Stimulated activated CD8-positive, alpha-beta memory T cell treated with anti-CD3 and anti-CD28 coated beads, Interleukin-15, amount 100 ng/mL, for 4 hours (primary cell): ENCODE measurements at regions not wholly inside any gene's neighbourhood (a gene's known extent, or its start where the extent isn't known, plus 50 kb on each side); places are given as distances from the start of the nearest gene placed in this dataset.

Experiments
- DNase-seq, 2 donors: peaks; one replicate each; pipeline ENCODE4 v3.0.0-alpha.2; 2020; ENCODE audit warnings: low read depth in 2 of 2

GRCh38 chr3:57009802-57010201 lies 50.7 kb upstream of the SPATA12 start:
- no peak for DNase-seq

- no peak for DNase-seq
Measured at GRCh38 chr3:57009367-57009766, 51.1 kb upstream of the SPATA12 start.

GRCh38 chr3:57007521-57008460 lies 52.7 kb upstream of the SPATA12 start:
- peak in 1 of 2 donors; percentile 5 for DNase-seq

- no peak for DNase-seq
Measured at GRCh38 chr3:57006949-57007419, 53.5 kb upstream of the SPATA12 start.

- no peak for DNase-seq
Measured at GRCh38 chr3:57006179-57006657, 54.2 kb upstream of the SPATA12 start.

- no peak for DNase-seq
Measured at GRCh38 chr3:57004229-57004628, 56.2 kb upstream of the SPATA12 start.

- DNase-seq, result no peak
Measured at GRCh38 chr3:57003676-57004075, 56.8 kb upstream of the SPATA12 start.

GRCh38 chr3:57001356-57001755 lies 59.1 kb upstream of the SPATA12 start:
- no peak for DNase-seq

- no peak for DNase-seq
Measured at GRCh38 chr3:57000012-57000411, 60.5 kb upstream of the SPATA12 start.

- no peak for DNase-seq
Measured at GRCh38 chr3:56999547-56999946, 60.9 kb upstream of the SPATA12 start.

GRCh38 chr3:56998076-56998529 lies 62.4 kb upstream of the SPATA12 start:
- no peak for DNase-seq

- no peak for DNase-seq
Measured at GRCh38 chr3:56997675-56998074, 62.8 kb upstream of the SPATA12 start.

GRCh38 chr3:56997041-56997440 lies 63.4 kb upstream of the SPATA12 start:
- DNase-seq, result no peak

GRCh38 chr3:56994391-56994790 lies 66.1 kb upstream of the SPATA12 start:
- DNase-seq, result no peak

- DNase-seq, result no peak
Measured at GRCh38 chr3:56990641-56991015, 69.8 kb upstream of the SPATA12 start.

GRCh38 chr3:56989977-56990640 lies 70.4 kb upstream of the SPATA12 start:
- no peak for DNase-seq

- DNase-seq, result no peak
Measured at GRCh38 chr3:56989169-56989976, 71.1 kb upstream of the SPATA12 start.

GRCh38 chr3:56988458-56989168 lies 71.9 kb upstream of the SPATA12 start:
- DNase-seq, result peak; percentile 29 to 42

- DNase-seq, result no peak
Measured at GRCh38 chr3:56987238-56987895, 73.1 kb upstream of the SPATA12 start.

- DNase-seq, result no peak
Measured at GRCh38 chr3:56986347-56986746, 74.1 kb upstream of the SPATA12 start.

- DNase-seq, result peak in 1 of 2 donors; percentile 8
Measured at GRCh38 chr3:56985878-56986277, 74.6 kb upstream of the SPATA12 start.
